D721Med (cell line): ENCODE measurements at regions not wholly inside any gene's neighbourhood (a gene's known extent, or its start where the extent isn't known, plus 50 kb on each side); places are given as distances from the start of the nearest gene placed in this dataset.
"Not testable (repeated sequence)": the region's sequence is repeated elsewhere in the genome, so short reads cannot be mapped to it uniquely, and the experiment has no call there.

ENCODE experiments used
- DNase-seq: peaks from one replicate; pipeline ENCODE4 v3.0.0; 2011; ENCODE audit warnings: low spot score; ENCODE audit not compliant: insufficient read length
- FAIRE-seq: peaks from 2 replicates; lab custom pipeline; 2011; peaks lifted over from hg19 to GRCh38; lab: Jason Lieb, UNC
- TF ChIP-seq, protein P1 (sequence below): IDR thresholded peaks from 2 replicates; pipeline ENCODE4 v1.5.1; 2012; ENCODE audit warnings: mild to moderate bottlenecking, control low read depth; ENCODE audit not compliant: insufficient read depth; ENCODE audit errors: missing control alignments

GRCh38 chr5:6082685-6083084 is 295.7 kb downstream of the MED10 start:
- TF ChIP-seq, protein P1, sequence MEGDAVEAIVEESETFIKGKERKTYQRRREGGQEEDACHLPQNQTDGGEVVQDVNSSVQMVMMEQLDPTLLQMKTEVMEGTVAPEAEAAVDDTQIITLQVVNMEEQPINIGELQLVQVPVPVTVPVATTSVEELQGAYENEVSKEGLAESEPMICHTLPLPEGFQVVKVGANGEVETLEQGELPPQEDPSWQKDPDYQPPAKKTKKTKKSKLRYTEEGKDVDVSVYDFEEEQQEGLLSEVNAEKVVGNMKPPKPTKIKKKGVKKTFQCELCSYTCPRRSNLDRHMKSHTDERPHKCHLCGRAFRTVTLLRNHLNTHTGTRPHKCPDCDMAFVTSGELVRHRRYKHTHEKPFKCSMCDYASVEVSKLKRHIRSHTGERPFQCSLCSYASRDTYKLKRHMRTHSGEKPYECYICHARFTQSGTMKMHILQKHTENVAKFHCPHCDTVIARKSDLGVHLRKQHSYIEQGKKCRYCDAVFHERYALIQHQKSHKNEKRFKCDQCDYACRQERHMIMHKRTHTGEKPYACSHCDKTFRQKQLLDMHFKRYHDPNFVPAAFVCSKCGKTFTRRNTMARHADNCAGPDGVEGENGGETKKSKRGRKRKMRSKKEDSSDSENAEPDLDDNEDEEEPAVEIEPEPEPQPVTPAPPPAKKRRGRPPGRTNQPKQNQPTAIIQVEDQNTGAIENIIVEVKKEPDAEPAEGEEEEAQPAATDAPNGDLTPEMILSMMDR: no peak
- no peak for DNase-seq
- no peak for FAIRE-seq

- DNase-seq: no peak
- TF ChIP-seq, protein P1: no peak
- no peak for FAIRE-seq
Measured at GRCh38 chr5:6081727-6082210, 296.6 kb downstream of the MED10 start.

- DNase-seq (no peak), FAIRE-seq (no peak)
- TF ChIP-seq, protein P1: no peak
Measured at GRCh38 chr5:6080930-6081726, 297.2 kb downstream of the MED10 start.

- TF ChIP-seq, protein P1: no peak
- FAIRE-seq (no peak), DNase-seq (no peak)
Measured at GRCh38 chr5:6080436-6080835, 297.9 kb downstream of the MED10 start.

DNA sequence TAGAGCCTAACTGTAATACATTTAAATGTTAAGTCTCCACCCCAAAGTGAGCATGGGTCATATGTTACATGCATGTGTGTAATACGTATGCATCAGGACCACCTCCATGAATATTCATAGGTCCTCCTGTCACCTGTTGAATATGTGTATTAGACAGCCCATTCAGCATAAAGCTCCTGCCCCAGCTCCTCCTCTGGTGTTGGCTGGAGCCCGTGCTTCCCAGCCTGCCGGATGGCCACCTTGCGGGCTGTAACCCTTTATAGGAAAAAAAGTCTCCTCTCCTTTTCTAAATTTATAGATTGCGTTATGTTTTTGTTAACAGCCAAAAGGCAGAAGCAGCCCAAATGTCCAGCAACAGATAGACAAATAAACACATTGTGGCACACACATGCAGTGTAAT is 299.5 kb downstream of the MED10 start:
- DNase-seq (no peak), FAIRE-seq (no peak)
- TF ChIP-seq, protein P1: no peak

DNA sequence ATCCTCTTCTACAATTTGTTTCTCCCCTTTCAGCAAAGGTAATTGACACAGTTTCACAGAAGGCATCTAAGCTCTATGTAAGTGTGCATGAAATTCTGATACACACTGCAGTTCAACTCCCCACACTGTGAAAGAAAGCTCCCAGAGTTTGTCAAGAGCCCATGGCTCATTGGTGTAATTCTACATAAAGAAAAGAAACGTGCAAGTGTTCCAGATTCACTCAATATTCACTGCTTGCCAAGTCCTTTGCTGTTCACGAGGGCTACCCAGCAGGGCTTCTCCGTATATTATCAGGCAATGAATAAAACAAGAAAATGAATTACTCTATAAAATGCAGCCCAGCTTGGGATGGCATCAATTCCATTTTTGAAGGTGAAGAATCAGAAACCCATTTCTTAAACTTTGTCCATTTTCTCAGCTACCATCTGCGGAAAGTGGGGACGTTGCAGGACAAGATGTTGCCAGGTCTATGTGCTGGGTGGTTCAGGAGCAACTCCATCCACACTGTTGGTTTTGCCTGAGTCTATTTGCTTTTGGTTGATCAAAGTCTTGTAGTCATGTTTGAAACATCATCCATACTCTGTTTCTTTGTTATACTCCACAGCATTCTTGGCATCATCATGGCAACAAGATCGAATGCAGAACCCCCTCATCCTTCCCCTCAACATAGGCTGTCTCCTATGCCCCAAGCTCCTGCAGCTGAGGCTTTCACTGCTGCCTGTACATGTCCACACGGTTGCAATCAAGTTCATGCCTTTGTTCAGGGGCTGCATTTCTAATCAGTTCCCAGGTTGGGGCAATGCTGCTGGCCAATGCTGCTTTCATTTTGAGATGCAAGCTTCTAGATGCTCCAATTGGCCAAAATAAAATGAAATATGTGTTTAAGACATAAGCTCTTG is 301.8 kb downstream of the MED10 start:
- TF ChIP-seq, protein P1: no peak
- DNase-seq (no peak), FAIRE-seq (no peak)

GRCh38 chr5:6072488-6072887 is 305.9 kb downstream of the MED10 start:
- FAIRE-seq: not testable (repeated sequence)

More at GRCh38 chr5:6072488-6072887, 305.9 kb downstream of the MED10 start:
- not testable (repeated sequence) for DNase-seq
